ENCODE measurements at regions not wholly inside any gene's neighbourhood (a gene's known extent, or its start where the extent isn't known, plus 50 kb on each side); places are given as distances from the start of the nearest gene placed in this dataset.

GRCh38 chrX:45479835-45480422 lies 279.3 kb upstream of the DIPK2B start:
- peak; percentile 88 for ATAC-seq
- peak; percentile 91 for DNase-seq (ENCODE audit: low read depth, low spot score)
- ChIA-PET POLR2A (no interaction called here), CTCF (no interaction called here)
- Histone ChIP-seq H3K4me1 (ENCODE audit: control insufficient read depth, insufficient read depth, low read length) (no peaks in the 10 kb centered on the region), H3K4me3 (ENCODE audit: low read depth in 2 of 2, low read length in 2 of 2) (no peak overlapping the region), H3K27ac (ENCODE audit: low read length) (peak overlapping the region; percentile 63), H3K36me3 (ENCODE audit: control insufficient read depth, insufficient read depth, low read length) (no peaks in the 10 kb centered on the region), H3K27me3 (ENCODE audit: control insufficient read depth, insufficient read depth, low read length) (no peaks in the 10 kb centered on the region), H3K9me3 (ENCODE audit: control insufficient read depth, insufficient read depth, low read depth, low read length) (peaks cover 17% of the 10 kb centered on the region)
- BruUV-seq (replicated peaks) = no TSS peak
- in situ Hi-C loops (cut with HindIII; ENCODE audit: low pct_unique_long_range_greater_than_20kb, low sequenced_read_pairs) = no loop called here
- TF ChIP-seq POLR2AphosphoS5 (IDR thresholded peaks at IDR 0.05; ENCODE audit: low read depth, low read length) (no peak), TCF7L2 (IDR thresholded peaks at IDR 0.05; ENCODE audit: low read depth, low read length) (no peak), CTCF (IDR thresholded peaks at IDR 0.05) (no peak), SIN3A (IDR thresholded peaks at IDR 0.05; ENCODE audit: borderline replicate concordance, insufficient read depth, low read depth, low read length) (no peak)
- TF ChIP-seq, protein P1, sequence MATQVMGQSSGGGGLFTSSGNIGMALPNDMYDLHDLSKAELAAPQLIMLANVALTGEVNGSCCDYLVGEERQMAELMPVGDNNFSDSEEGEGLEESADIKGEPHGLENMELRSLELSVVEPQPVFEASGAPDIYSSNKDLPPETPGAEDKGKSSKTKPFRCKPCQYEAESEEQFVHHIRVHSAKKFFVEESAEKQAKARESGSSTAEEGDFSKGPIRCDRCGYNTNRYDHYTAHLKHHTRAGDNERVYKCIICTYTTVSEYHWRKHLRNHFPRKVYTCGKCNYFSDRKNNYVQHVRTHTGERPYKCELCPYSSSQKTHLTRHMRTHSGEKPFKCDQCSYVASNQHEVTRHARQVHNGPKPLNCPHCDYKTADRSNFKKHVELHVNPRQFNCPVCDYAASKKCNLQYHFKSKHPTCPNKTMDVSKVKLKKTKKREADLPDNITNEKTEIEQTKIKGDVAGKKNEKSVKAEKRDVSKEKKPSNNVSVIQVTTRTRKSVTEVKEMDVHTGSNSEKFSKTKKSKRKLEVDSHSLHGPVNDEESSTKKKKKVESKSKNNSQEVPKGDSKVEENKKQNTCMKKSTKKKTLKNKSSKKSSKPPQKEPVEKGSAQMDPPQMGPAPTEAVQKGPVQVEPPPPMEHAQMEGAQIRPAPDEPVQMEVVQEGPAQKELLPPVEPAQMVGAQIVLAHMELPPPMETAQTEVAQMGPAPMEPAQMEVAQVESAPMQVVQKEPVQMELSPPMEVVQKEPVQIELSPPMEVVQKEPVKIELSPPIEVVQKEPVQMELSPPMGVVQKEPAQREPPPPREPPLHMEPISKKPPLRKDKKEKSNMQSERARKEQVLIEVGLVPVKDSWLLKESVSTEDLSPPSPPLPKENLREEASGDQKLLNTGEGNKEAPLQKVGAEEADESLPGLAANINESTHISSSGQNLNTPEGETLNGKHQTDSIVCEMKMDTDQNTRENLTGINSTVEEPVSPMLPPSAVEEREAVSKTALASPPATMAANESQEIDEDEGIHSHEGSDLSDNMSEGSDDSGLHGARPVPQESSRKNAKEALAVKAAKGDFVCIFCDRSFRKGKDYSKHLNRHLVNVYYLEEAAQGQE (IDR thresholded peaks at IDR 0.05; ENCODE audit: insufficient read depth in 1 of 2, low read depth in 2 of 2, low read length in 1 of 2) = no peak
- intact Hi-C loops (cut with micrococcal nuclease; ENCODE audit: unreplicated experiment) = no loop called here

DNA sequence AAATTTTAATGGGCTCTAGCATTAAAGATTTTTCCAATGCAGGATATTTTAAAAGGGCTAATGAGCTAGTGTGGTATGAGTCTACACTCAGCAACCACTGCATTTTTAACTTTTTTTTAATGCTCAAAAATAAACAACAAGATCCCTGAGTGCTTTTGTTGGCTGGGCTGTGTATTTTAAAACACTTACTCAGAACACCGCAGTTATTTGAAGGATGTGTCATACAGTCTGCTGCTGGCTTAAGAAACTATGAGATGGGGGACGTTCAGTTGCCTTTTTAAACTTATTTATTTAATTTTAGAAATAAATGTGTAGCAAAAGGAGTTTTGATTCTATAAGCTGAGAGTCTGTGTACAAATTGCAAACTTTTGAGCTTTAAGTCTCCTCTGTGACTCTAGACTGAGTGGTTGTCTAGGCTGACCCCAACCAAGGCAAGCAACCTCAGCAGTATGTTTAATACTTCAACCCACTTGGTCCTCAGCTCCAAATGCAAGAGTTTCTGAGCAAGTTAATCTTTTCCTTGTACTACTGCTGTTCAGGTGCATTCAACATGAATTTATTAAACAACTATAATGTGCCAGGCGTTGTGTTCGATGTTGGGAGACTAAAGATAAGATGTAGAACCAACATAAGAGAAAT lies 278.6 kb upstream of the DIPK2B start:
- Histone ChIP-seq H3K27me3 (ENCODE audit: control insufficient read depth, insufficient read depth, low read length) (no peaks in the 10 kb centered on the region), H3K27ac (ENCODE audit: low read length) (peak overlapping the region; percentile 54; the same call in 1 of the 2 replicates), H3K4me3 (ENCODE audit: low read depth in 2 of 2, low read length in 2 of 2) (no peak overlapping the region), H3K9me3 (ENCODE audit: control insufficient read depth, insufficient read depth, low read depth, low read length) (peaks cover 17% of the 10 kb centered on the region), H3K4me1 (ENCODE audit: control insufficient read depth, insufficient read depth, low read length) (no peaks in the 10 kb centered on the region), H3K36me3 (ENCODE audit: control insufficient read depth, insufficient read depth, low read length) (no peaks in the 10 kb centered on the region)
- peak; percentile 71 for DNase-seq (ENCODE audit: low read depth, low spot score)
- CTCF ChIA-PET = no interaction called here
- no TSS peak for BruUV-seq (replicated peaks)
- TF ChIP-seq POLR2AphosphoS5 (IDR thresholded peaks at IDR 0.05; ENCODE audit: low read depth, low read length) = no peak; the same call in 1 of the 2 replicates
- TF ChIP-seq CTCF (IDR thresholded peaks at IDR 0.05) = no peak
- TF ChIP-seq, protein P1 (IDR thresholded peaks at IDR 0.05; ENCODE audit: insufficient read depth in 1 of 2, low read depth in 2 of 2, low read length in 1 of 2) = no peak
- TF ChIP-seq TCF7L2 (IDR thresholded peaks at IDR 0.05; ENCODE audit: low read depth, low read length) = no peak
- no peak for TF ChIP-seq SIN3A (IDR thresholded peaks at IDR 0.05; ENCODE audit: borderline replicate concordance, insufficient read depth, low read depth, low read length)
- in situ Hi-C loops (cut with HindIII; ENCODE audit: low pct_unique_long_range_greater_than_20kb, low sequenced_read_pairs) = no loop called here
- intact Hi-C loops (cut with micrococcal nuclease; ENCODE audit: unreplicated experiment) = no loop called here
- peak; percentile 92 for ATAC-seq
- POLR2A ChIA-PET = no interaction called here

All from Panc1 (cell line).